Psoas muscle (tissue), 7 donors: ENCODE measurements at regions not wholly inside any gene's neighbourhood (a gene's known extent, or its start where the extent isn't known, plus 50 kb on each side); places are given as distances from the start of the nearest gene placed in this dataset.

ENCODE experiments used
- ATAC-seq, 4 donors: fragments of 200-7000 bp; cut with Tn5 transposase; one replicate each; pipeline ENCODE4 v1.9.1; 2020; ENCODE audit warnings: moderate library complexity in 3 of 4, mild to moderate bottlenecking in 2 of 4
- DNase-seq, 2 donors: peaks; one replicate each; pipeline ENCODE4 v3.0.0-alpha.2; 2020
- H3K27ac ChIP-seq: fragments of 200-600 bp; one replicate; pipeline ENCODE4 v1.8.0; 2022
- H3K27me3 ChIP-seq, 3 donors: fragments of 200-600 bp in 1 of 3; one replicate each; pipeline versions ENCODE4 v1.6.1 to v1.8.0; 2013 to 2022; ENCODE audit warnings: low read length in 2 of 3, mild to moderate bottlenecking in 2 of 3, moderate library complexity in 1 of 3; ENCODE audit not compliant: insufficient read depth in 3 of 3
- H3K36me3 ChIP-seq, 2 donors: fragments of 200-600 bp in 1 of 2; one replicate each; pipeline versions ENCODE4 v1.6.1 to v1.8.0; 2013 to 2022; ENCODE audit warnings: low read depth in 1 of 2, mild to moderate bottlenecking in 1 of 2, moderate library complexity in 1 of 2; ENCODE audit not compliant: insufficient read depth in 1 of 2
- H3K4me1 ChIP-seq: fragments of 200-600 bp; one replicate; pipeline ENCODE4 v1.8.0; 2022
- H3K4me3 ChIP-seq: fragments of 200-600 bp; one replicate; pipeline ENCODE4 v1.8.0; 2022; ENCODE audit warnings: mild to moderate bottlenecking
- H3K9me3 ChIP-seq: fragments of 200-600 bp; one replicate; pipeline ENCODE4 v1.8.0; 2022
- CTCF ChIP-seq: fragments of 200-600 bp; IDR thresholded peaks from one replicate; pipeline ENCODE4 v1.8.0; 2022; ENCODE audit warnings: antibody characterized with exemption
- WGBS, 3 donors: extraction: QIAGEN DNeasy Blood & Tissue Kit; methylation state at CpG; one replicate each; pipeline versions ENCODE4 v1.1.6 to v1.1.7; 2013; 5-methylcytosine and 5-hydroxymethylcytosine counted together
- intact Hi-C, 2 donors: fragments of 100-400 bp; cut with DNase I; formaldehyde crosslinking; loops; one replicate each; pipeline versions ENCODE4 v1.11.0 to v1.14.2; 2022
- donor health status: healthy with polysubstance abuse.
- donor health status: DM: no; HTN: no; CAD: no; lungs with moderate emphysema.
- donor health status: Bipolar disorder and iron deficiency.
- donor health status: healthy.
- donor health status: DM: yes; HTN: yes; CAD: no.
- donor health status: DM: no; HTN: no; CAD: no.
- donor health status: DM: yes; HTN: yes; CAD: no.

- no peak for TF ChIP-seq CTCF
- no peak for DNase-seq
- Histone ChIP-seq H3K4me1 (no peaks in the 10 kb centered on the region), H3K4me3 (no peak overlapping the region), H3K9me3 (no peaks in the 10 kb centered on the region), H3K27me3 (no peaks in the 10 kb centered on the region), H3K36me3 (no peaks in the 10 kb centered on the region), H3K27ac (no peak overlapping the region)
- 58 to 66% (median 66%) methylated on average over 2 of the region's 2 CpGs for WGBS, 3 donors
- intact Hi-C loops: no loop called here
- ATAC-seq: no peak
Measured at GRCh38 chr13:79796136-79796535, 315.2 kb downstream of the NDFIP2 start.

GRCh38 chr13:79794931-79795330, 314.0 kb downstream of the NDFIP2 start:
- no peaks in the 10 kb centered on the region for H3K4me1 ChIP-seq
- DNase-seq (no peak), ATAC-seq (no peak)
- no peak overlapping the region for H3K4me3 ChIP-seq
- intact Hi-C loops: no loop called here
- H3K9me3 ChIP-seq: peaks cover 4% of the 10 kb centered on the region
- no peak overlapping the region for H3K27ac ChIP-seq
- TF ChIP-seq CTCF: no peak
- WGBS, 3 donors: 10 to 32% (median 17%) methylated on average over 1 of the region's 1 CpG
- no peaks in the 10 kb centered on the region for H3K27me3 ChIP-seq
- no peaks in the 10 kb centered on the region for H3K36me3 ChIP-seq

GRCh38 chr13:79792716-79793115, 311.8 kb downstream of the NDFIP2 start:
- no peak overlapping the region for H3K27ac ChIP-seq
- DNase-seq (no peak), ATAC-seq (no peak)
- H3K9me3 ChIP-seq: peaks cover 11% of the 10 kb centered on the region
- intact Hi-C loops: no loop called here
- TF ChIP-seq CTCF: no peak
- no peaks in the 10 kb centered on the region for H3K4me1 ChIP-seq
- no peak overlapping the region for H3K4me3 ChIP-seq
- H3K36me3 ChIP-seq: no peaks in the 10 kb centered on the region
- H3K27me3 ChIP-seq: no peaks in the 10 kb centered on the region

- ATAC-seq (no peak), DNase-seq (no peak)
- Histone ChIP-seq H3K27ac (no peak overlapping the region), H3K36me3 (no peaks in the 10 kb centered on the region), H3K9me3 (peaks cover 18% of the 10 kb centered on the region), H3K4me3 (no peak overlapping the region), H3K4me1 (no peaks in the 10 kb centered on the region), H3K27me3 (no peaks in the 10 kb centered on the region)
- intact Hi-C loops: no loop called here
- no peak for TF ChIP-seq CTCF
- WGBS, 3 donors: 92 to 97% (median 96%) methylated on average over 1 to 2 of the region's 2 CpGs
Measured at GRCh38 chr13:79791471-79792042, 310.6 kb downstream of the NDFIP2 start.

GRCh38 chr13:79786176-79786575, 305.2 kb downstream of the NDFIP2 start:
- Histone ChIP-seq H3K27ac (no peak overlapping the region), H3K36me3 (no peaks in the 10 kb centered on the region), H3K9me3 (peaks cover 18% of the 10 kb centered on the region), H3K4me3 (no peak overlapping the region), H3K4me1 (no peaks in the 10 kb centered on the region), H3K27me3 (no peaks in the 10 kb centered on the region)
- intact Hi-C loops: no loop called here
- 62 to 91% (median 64%) methylated on average over 4 of the region's 4 CpGs for WGBS, 3 donors
- ATAC-seq (no peak), DNase-seq (no peak)
- no peak for TF ChIP-seq CTCF
